ENCODE measurements at regions not wholly inside any gene's neighbourhood (a gene's known extent, or its start where the extent isn't known, plus 50 kb on each side); places are given as distances from the start of the nearest gene placed in this dataset.

DNA sequence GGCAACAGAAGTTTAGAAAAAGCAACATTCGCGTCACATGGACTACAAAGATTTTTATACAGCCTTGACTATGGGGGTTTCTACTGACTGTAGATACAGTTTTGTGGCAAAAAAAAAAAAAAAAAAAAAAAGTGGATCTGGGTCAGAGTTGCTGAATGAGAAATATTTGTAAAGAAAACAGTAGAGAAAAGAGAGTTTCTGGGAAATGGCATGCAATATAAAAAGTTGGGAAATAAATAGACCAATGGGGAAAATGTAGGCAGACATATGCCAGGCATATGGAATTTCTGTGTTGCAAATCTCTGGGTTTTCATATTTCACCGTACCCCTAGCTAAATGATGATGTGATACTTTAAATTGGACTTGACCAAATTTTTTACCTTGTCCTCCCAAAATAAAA is 315.3 kb downstream of the EFNB2 start:
- TF ChIP-seq, protein P1, sequence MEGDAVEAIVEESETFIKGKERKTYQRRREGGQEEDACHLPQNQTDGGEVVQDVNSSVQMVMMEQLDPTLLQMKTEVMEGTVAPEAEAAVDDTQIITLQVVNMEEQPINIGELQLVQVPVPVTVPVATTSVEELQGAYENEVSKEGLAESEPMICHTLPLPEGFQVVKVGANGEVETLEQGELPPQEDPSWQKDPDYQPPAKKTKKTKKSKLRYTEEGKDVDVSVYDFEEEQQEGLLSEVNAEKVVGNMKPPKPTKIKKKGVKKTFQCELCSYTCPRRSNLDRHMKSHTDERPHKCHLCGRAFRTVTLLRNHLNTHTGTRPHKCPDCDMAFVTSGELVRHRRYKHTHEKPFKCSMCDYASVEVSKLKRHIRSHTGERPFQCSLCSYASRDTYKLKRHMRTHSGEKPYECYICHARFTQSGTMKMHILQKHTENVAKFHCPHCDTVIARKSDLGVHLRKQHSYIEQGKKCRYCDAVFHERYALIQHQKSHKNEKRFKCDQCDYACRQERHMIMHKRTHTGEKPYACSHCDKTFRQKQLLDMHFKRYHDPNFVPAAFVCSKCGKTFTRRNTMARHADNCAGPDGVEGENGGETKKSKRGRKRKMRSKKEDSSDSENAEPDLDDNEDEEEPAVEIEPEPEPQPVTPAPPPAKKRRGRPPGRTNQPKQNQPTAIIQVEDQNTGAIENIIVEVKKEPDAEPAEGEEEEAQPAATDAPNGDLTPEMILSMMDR (IDR thresholded peaks at IDR 0.05; ENCODE audit: low read length): no peak
- TF ChIP-seq EZH2 (IDR thresholded peaks at IDR 0.05; ENCODE audit: borderline replicate concordance, low read length): no peak
